ENCODE measurements at regions not wholly inside any gene's neighbourhood (a gene's known extent, or its start where the extent isn't known, plus 50 kb on each side); places are given as distances from the start of the nearest gene placed in this dataset.

DNA sequence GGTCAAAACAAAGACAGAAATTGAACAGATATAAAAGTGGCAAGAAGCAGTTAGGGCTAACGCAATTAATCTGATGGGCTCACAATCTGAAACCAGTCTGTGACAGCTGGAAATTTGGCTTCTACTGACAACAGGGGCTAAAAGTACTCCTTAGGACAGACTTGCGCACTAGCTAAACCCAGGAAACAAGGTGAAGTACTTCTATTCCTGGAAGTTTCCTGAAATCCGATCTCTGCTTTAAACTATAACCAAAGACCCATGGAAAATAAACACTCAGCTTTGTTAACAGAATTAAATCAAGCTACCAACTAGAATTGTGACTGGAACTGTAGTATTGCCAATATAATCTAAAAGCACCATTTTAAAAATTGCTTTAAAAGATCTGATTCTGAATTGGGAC lies 520.2 kb upstream of the ZWINT start:
- no peak for ATAC-seq
- H3K4me1 ChIP-seq, result no peaks in the 10 kb centered on the region
- intact Hi-C loops (cut with DNase I), result no loop called here
- TF ChIP-seq, protein P1, sequence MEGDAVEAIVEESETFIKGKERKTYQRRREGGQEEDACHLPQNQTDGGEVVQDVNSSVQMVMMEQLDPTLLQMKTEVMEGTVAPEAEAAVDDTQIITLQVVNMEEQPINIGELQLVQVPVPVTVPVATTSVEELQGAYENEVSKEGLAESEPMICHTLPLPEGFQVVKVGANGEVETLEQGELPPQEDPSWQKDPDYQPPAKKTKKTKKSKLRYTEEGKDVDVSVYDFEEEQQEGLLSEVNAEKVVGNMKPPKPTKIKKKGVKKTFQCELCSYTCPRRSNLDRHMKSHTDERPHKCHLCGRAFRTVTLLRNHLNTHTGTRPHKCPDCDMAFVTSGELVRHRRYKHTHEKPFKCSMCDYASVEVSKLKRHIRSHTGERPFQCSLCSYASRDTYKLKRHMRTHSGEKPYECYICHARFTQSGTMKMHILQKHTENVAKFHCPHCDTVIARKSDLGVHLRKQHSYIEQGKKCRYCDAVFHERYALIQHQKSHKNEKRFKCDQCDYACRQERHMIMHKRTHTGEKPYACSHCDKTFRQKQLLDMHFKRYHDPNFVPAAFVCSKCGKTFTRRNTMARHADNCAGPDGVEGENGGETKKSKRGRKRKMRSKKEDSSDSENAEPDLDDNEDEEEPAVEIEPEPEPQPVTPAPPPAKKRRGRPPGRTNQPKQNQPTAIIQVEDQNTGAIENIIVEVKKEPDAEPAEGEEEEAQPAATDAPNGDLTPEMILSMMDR (IDR thresholded peaks at IDR 0.05), result no peak
- H3K27ac ChIP-seq, result no peak overlapping the region
- no peaks in the 10 kb centered on the region for H3K27me3 ChIP-seq (ENCODE audit: insufficient read depth in 3 of 3, low read length in 2 of 3)
- DNase-seq, result no peak
- WGBS, 3 donors, result 19 to 25% (median 21%) methylated on average over 3 of the region's 3 CpGs
- no peaks in the 10 kb centered on the region for H3K9me3 ChIP-seq
- H3K36me3 ChIP-seq (ENCODE audit: insufficient read depth in 1 of 2, low read depth in 1 of 2), result no peaks in the 10 kb centered on the region
- no peak overlapping the region for H3K4me3 ChIP-seq

DNA sequence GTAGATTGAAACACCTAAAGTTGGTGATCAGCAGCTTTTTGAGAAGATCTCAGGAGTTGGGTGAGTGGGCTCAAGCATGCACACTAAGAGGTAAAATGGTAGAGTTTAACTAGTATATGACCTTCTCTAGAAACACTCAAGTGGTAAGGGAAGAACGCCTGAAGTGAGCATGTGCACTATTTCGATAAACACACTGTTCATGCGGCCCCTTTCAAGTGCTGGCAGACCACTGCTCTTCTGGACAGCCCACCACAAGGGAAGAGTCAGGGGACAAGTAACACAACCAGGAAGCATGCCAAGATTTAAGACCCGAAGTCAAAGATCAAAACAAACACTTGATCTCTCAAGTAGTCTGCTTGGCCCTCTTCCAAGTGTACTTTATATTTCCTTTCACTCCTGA lies 519.5 kb upstream of the ZWINT start:
- H3K9me3 ChIP-seq, result no peaks in the 10 kb centered on the region

DNA sequence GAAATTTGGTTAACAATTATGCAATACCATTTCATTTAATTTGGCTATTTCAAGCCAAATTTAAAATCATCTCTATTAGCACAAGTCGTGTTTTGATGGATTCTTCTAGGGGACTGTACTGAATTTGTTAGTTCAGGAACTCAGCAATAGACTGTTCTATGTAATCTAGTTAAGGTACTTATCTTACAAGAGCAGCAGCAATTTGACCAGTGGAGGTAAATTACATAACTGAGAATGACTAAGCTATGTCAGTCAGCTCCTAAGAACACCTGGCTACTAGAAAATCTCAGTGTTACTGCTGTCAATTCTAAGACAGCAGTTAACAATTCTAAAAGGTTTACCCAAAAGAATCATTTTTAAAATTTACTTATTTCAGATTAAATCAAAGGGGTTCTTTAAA lies 513.9 kb upstream of the ZWINT start:
- 55 to 72% (median 59%) methylated on average over 1 of the region's 1 CpG for WGBS, 3 donors
- no peaks in the 10 kb centered on the region for H3K27me3 ChIP-seq (ENCODE audit: insufficient read depth in 3 of 3, low read length in 2 of 3)
- H3K36me3 ChIP-seq (ENCODE audit: insufficient read depth in 1 of 2, low read depth in 1 of 2), result no peaks in the 10 kb centered on the region
- ATAC-seq, result no peak
- no peak overlapping the region for H3K27ac ChIP-seq
- TF ChIP-seq, protein P1 (IDR thresholded peaks at IDR 0.05), result no peak
- peaks cover 4% of the 10 kb centered on the region for H3K9me3 ChIP-seq
- no peak for DNase-seq
- intact Hi-C loops (cut with DNase I), result no loop called here
- H3K4me1 ChIP-seq, result no peaks in the 10 kb centered on the region
- no peak overlapping the region for H3K4me3 ChIP-seq

More for the DNA sequence above, 519.5 kb upstream of the ZWINT start:
- intact Hi-C loops (cut with DNase I), result no loop called here
- ATAC-seq (no peak), DNase-seq (no peak)
- no peak overlapping the region for H3K4me3 ChIP-seq
- H3K4me1 ChIP-seq, result no peaks in the 10 kb centered on the region
- 36 to 47% (median 37%) methylated on average over 4 of the region's 4 CpGs for WGBS, 3 donors
- no peak overlapping the region for H3K27ac ChIP-seq
- H3K36me3 ChIP-seq (ENCODE audit: insufficient read depth in 1 of 2, low read depth in 1 of 2), result no peaks in the 10 kb centered on the region
- TF ChIP-seq, protein P1 (IDR thresholded peaks at IDR 0.05), result no peak
- no peaks in the 10 kb centered on the region for H3K27me3 ChIP-seq (ENCODE audit: insufficient read depth in 3 of 3, low read length in 2 of 3)

DNA sequence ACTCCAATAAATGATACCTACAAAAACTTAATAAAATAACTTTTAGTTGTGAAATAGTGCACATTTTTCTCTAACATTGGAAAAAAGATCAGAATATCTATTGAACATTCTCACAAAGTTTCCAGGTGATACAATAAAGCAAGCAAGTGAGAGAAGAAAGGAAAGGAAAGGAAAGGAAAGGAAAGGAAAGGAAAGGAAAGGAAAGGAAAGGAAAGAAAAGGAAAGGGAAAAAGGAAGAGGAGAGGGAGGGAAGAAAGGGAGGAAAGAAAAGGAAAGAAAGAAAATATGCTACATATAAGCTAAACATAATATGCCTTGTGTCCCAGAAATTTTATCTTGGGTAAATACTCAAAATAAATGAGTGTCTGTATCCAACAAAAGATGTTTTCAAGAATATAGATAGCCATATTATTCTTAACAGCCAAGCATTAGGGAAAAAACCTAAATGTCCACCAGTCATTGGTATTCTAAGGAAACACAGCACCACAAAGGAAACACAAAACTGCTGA lies 510.2 kb upstream of the ZWINT start:
- ATAC-seq (no peak), DNase-seq (no peak)
- H3K36me3 ChIP-seq (ENCODE audit: insufficient read depth in 1 of 2, low read depth in 1 of 2), result no peaks in the 10 kb centered on the region
- H3K27ac ChIP-seq, result no peak overlapping the region
- H3K4me3 ChIP-seq, result no peak overlapping the region
- intact Hi-C loops (cut with DNase I), result no loop called here
- TF ChIP-seq, protein P1 (IDR thresholded peaks at IDR 0.05), result no peak
- H3K27me3 ChIP-seq (ENCODE audit: insufficient read depth in 3 of 3, low read length in 2 of 3), result no peaks in the 10 kb centered on the region
- H3K4me1 ChIP-seq, result no peaks in the 10 kb centered on the region
- H3K9me3 ChIP-seq, result peaks cover 4% of the 10 kb centered on the region

DNA sequence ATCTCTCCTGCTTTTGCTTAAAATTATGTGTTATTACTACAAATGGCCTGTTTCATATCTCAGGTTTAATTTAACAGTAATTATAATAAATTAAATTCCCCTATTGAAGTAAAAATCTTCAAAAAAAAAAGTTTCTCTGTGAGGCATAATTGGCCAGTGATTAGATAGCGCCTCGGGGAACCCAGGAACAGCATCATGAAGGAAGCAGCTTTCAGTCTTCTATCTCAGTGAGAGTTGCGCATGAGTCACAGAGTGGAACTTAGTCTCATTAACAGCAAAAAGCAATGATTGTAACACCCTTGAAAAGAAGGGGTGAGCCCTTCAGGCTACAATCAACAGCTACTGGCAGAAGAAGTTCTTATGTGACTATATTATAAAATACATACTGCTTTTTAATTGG lies 506.2 kb upstream of the ZWINT start:
- TF ChIP-seq, protein P1 (IDR thresholded peaks at IDR 0.05), result no peak
- Histone ChIP-seq H3K4me3 (no peak overlapping the region), H3K4me1 (no peaks in the 10 kb centered on the region), H3K36me3 (ENCODE audit: insufficient read depth in 1 of 2, low read depth in 1 of 2) (no peaks in the 10 kb centered on the region), H3K9me3 (no peaks in the 10 kb centered on the region), H3K27me3 (ENCODE audit: insufficient read depth in 3 of 3, low read length in 2 of 3) (no peaks in the 10 kb centered on the region), H3K27ac (no peak overlapping the region)
- ATAC-seq (no peak), DNase-seq (no peak)
- intact Hi-C loops (cut with DNase I), result no loop called here
- WGBS, 3 donors, result 89 to 94% (median 91%) methylated on average over 3 of the region's 3 CpGs
